ENCODE measurements at regions not wholly inside any gene's neighbourhood (a gene's known extent, or its start where the extent isn't known, plus 50 kb on each side); places are given as distances from the start of the nearest gene placed in this dataset.
"Not testable (repeated sequence)": the region's sequence is repeated elsewhere in the genome, so short reads cannot be mapped to it uniquely, and the experiment has no call there.

GRCh38 chr3:33957176-33957575 lies 158.7 kb downstream of the PDCD6IP start:
- no peak for DNase-seq

GRCh38 chr3:33958661-33959060 lies 160.2 kb downstream of the PDCD6IP start:
- no peak for DNase-seq

DNA sequence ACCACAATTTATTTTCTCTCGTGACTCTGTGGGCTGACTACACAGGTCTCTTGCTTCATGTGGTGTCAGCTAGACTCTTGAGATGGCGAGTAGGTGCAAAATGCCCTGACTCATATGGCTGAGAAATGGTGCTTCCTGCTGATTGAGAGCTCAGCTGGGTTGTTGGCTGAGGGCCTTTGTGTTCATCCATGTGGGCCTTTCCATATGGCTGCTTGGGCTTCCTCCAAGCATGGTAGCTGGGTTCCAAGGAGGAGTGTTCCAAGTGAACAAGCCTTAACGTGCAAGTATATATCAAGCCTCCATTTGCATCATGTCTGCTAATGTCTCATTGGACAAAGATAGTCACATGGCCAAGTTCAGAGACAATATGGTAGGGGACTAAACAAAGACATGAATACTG lies 164.0 kb downstream of the PDCD6IP start:
- DNase-seq, result no peak

GRCh38 chr3:33970180-33970579 lies 171.8 kb downstream of the PDCD6IP start:
- not testable (repeated sequence) for DNase-seq

- DNase-seq, result no peak
Observed at GRCh38 chr3:33971055-33971454, 172.6 kb downstream of the PDCD6IP start.

DNA sequence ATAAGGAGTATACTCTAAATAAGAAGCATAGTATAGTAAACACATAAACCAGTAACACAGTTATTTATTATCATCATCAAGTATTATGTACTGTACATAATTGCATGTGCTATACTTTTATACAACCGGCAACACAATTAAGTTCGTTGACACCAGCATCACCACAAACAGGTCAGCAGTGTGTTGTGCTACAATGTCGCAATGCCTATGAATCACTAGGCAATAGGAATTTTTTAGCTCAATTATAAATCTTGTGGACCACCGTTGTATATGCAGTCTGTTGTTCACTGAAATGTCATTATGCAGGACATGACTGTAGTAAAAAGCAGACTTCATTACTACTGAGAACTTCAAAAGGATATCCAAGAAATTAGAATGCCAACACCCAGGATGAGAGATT lies 177.0 kb downstream of the PDCD6IP start:
- DNase-seq, result no peak

GRCh38 chr3:33977227-33977626 lies 178.8 kb downstream of the PDCD6IP start:
- DNase-seq, result no peak

DNA sequence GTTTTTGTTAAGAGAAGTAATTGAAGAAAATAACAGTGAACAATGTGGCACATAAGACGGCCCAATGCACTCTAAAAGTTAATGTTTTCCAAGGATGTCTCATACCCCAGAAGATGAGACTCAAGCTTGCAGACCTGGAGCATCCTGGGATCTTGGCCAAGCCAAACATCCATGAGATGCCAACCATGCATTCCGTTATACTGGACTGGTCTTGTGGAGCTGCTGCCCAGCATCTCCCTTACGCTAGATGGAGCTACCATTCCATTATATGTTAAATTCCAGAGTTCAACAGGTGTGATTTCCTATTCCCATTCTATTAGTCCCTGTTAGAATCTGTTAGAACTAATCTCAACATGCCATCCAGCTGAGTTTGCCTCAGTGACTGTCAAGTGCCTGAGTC lies 181.8 kb downstream of the PDCD6IP start:
- no peak for DNase-seq

DNA sequence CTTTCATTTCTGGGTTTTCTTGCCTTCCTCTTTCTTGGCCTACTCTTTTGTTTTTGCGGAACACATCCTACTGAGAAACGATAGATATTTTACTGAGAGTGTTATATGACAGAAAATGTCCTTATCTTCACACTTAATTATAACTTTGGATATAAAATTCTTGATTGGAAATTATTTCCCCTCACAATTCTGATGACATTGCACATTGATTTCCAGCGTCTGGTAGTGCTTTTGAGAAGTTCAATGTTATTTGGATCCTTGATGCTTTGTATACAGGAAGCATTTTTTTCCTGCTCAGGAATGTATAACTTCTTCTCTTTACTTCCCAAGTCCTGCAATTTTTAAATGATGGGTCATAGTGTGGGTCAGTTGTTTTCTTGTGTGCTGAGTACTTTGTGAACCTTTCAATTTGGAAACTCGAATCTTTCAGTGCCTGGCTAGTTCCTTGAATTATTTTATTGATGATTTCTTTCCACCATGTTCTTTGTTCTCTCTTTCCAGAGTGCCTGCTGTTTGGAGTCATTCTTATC lies 183.9 kb downstream of the PDCD6IP start:
- no peak for DNase-seq

DNA sequence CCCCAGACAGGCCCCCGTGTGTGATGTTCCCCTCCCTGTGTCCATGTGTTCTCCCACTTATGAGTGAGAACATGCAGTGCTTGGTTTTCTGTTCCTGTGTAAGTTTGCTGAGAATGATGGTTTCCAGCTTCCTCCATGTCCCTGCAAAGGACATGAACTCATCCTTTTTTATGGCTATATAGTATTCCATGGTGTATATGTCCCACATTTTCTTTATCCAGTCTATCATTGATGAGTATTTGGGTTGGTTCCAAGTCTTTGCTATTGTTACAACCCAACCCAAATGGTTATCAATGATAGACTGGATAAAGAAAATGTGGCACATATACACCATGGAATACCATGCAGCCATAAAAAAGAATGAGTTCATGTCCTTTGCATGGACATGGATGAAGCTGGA lies 184.5 kb downstream of the PDCD6IP start:
- not testable (repeated sequence) for DNase-seq

GRCh38 chr3:33989229-33989628 lies 190.8 kb downstream of the PDCD6IP start:
- DNase-seq, result no peak

GRCh38 chr3:33991673-33992072 lies 193.2 kb downstream of the PDCD6IP start:
- DNase-seq, result no peak

DNA sequence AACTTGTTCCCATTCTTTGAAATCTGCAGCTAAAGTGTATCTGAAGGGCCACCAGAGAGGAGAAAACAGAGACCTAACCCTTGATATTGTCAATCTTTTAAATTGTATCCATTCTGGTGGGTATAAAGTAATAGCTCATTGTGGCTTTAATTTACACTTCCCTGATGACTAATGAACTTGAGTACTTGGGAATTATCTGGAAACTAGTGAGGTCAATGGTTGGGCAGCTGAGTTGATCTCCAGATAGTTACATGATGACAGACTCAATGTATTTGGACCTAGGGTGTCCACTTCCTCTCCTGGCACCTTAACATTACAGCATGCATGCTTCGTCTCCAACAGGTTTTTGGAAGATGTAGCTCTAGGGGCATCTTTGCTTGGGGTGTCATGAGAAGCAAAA lies 195.2 kb downstream of the PDCD6IP start:
- no peak for DNase-seq

DNA sequence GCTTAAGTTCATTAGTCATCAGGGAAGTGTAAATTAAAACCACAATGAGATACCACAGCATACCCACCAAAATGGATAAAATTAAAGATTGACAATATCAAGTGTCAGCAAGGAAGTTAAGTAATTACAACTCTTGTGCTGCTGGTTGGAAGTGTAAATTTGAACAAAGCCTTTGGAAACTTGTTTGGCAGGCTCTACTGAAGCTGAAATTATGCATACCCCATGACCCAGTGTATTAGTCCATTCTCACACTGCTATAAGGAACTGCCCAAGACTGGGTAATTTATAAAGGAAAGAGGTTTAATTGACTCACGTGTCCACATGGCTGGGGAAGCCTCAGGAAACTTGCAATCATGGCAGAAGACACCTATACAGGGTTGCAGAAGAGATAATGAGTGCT lies 196.1 kb downstream of the PDCD6IP start:
- no peak for DNase-seq

GRCh38 chr3:34000301-34000700 lies 201.9 kb downstream of the PDCD6IP start:
- DNase-seq, result no peak

GRCh38 chr3:34001022-34001421 lies 202.6 kb downstream of the PDCD6IP start:
- DNase-seq, result no peak

DNA sequence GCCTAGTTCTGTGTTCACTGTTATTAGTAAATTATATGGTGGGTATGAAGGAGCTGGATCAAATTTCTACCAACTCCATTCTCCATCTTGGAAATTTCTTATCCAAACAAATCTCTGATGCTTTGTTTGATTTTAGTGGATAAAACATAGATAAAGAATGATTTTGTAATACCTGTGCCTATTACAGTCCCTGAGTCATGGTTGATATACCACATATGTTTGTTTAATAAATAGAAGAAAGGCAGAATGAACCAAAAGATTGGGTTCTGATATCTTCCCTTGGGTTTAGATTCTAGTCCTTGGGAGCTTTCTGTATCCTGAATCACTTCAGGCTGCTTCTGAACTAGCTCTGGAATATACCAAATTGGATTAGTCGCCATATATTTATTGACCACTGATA lies 203.6 kb downstream of the PDCD6IP start:
- DNase-seq, result no peak

GRCh38 chr3:34002569-34003100 lies 204.2 kb downstream of the PDCD6IP start:
- DNase-seq, result no peak

- DNase-seq, result no peak
Observed at GRCh38 chr3:34005886-34006285, 207.5 kb downstream of the PDCD6IP start.

DNA sequence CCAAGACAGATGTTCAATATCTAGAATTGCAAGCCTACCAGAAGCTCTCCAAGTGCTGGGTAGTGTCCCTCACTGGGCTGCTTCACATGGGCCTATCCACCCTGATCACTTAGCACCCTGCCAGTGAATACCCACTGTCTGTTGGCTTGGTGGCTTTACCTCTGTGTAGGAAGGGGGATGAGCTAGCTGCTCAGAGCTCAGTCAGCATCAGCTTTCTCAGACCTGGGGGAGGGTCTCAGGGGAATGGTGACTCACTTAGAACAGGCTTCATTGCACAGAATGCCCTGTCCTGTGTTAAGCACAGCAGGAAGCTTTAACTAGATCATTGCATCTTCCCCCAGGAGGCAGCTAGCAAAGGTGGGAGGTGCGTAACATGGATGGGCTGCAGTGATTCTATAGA lies 209.8 kb downstream of the PDCD6IP start:
- DNase-seq, result no peak

DNA sequence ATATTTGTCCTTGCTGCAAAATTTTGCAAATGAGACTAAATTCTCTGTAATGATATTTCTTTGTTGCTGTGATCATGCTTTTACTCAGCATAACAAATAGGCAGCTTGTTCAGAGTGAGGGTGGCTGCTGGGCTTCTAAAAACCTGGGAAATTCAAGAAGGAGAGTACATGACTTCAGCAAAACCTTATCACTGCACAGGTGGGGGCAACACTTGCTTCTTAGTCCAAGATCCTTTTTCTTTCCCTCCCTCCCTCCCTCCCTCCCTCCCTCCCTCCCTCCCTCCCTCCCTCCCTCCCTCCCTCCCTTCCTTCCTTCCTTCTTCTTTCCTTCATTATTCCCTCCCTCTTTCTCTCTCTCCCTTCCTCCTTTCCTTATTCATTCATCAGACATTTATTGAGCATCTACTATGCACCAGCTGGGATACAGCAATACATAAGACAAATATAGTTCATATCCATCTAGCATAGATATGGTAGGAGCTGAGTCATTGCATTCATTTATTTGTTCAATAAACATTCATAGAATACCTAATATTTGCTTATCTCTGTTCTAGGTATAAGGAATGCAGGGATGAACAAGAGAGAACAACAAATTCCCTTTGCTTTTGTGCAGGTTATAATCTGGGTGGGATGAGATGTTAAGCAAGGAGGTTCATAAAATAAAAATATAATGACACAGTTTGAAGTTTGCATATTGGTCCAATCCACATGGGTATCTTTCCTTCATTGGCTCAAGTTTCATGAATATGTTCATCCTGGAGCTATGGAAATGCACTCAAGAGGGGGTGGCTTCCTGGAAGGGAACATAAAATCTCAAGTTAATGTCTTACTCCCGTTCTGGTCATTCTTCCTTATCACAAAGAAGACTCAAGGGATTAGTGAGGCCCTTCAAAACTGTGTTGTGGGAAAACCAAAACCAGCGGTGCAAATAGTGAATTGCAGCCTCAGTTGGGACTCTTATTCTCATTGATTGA lies 210.7 kb downstream of the PDCD6IP start:
- DNase-seq, result no peak

GRCh38 chr3:34011171-34012101 lies 213.0 kb downstream of the PDCD6IP start:
- no peak for DNase-seq

DNA sequence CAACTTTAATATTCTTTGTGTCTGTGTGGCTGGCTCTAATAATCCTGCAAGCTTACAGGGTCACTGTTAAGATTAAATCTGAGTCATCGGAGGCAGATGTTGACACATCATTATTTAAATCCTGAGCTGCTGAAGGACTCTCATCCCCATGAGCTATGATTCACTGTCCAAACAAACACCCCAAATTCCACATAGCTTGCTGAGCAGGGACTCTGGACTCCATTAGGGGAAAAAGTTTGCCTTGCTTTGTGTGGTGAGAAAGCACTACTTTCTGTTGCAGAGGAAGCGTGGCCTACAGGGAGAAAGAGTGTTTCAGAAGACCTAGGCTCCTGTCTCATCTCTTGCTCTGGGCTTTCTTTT lies 213.7 kb downstream of the PDCD6IP start:
- DNase-seq, result no peak

Measured in activated CD8-positive, alpha-beta memory T cell treated with anti-CD3 and anti-CD28 coated beads, Interleukin-2, amount 50 U/mL, for 48 hours (primary cell).